ENCODE measurements at regions not wholly inside any gene's neighbourhood (a gene's known extent, or its start where the extent isn't known, plus 50 kb on each side); places are given as distances from the start of the nearest gene placed in this dataset.

GRCh38 chr12:89826468-89826867 lies 117.8 kb upstream of the ATP2B1 start:
- TF ChIP-seq EZH2 (IDR thresholded peaks at IDR 0.05; ENCODE audit: borderline replicate concordance, low read depth, low read length, severe bottlenecking) (no peak), CTCF (IDR thresholded peaks at IDR 0.05; ENCODE audit: borderline replicate concordance, extremely low read depth, low read length, poor library complexity, severe bottlenecking) (no peak)
